ENCODE measurements at regions not wholly inside any gene's neighbourhood (a gene's known extent, or its start where the extent isn't known, plus 50 kb on each side); places are given as distances from the start of the nearest gene placed in this dataset.
"Not testable (repeated sequence)": the region's sequence is repeated elsewhere in the genome, so short reads cannot be mapped to it uniquely, and the experiment has no call there.

DNA sequence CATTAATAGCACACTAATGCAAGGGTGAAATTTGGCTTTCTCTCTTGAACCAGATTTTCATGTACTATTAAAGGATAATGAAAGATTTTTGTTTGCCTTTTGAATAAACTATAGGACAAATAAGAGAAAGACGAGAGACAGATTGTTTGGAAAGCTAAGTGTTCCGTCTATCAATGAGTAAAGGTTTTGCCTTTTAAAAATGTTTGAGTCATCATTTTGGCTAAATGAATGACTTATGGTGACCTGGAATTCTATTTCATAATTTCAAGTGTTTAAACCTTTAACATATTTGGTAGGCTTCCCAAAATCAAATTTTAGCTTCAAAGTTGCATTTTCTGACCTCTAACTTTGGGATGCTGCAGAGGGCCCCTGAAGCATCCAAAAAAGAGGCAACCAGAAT is 145.2 kb downstream of the SLC25A46 start:
- DNase-seq: no peak
- H3K4me1 ChIP-seq: no peaks in the 10 kb centered on the region

DNA sequence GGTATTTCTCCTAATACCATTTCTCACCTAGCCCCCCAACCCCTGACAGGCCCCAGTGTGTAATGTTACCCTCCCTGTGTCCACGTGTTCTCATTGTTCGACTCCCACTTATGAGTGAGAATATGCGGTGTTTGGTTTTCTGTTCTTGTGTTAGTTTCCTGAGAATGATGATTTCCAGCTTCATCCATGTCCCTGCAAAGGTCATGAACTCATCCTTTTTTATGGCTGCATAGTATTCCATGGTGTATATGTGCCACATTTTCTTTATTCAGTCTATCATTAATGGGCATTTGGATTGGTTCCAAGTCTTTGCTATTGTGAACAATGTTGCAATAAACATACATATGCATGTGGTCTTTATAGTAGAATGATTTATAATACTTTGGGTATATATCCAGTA is 148.4 kb downstream of the SLC25A46 start:
- DNase-seq; H3K36me3 ChIP-seq; H3K9me3 ChIP-seq (replicated peaks); H3K4me1 ChIP-seq; H3K27me3 ChIP-seq; H3K4me3 ChIP-seq; H3K27ac ChIP-seq: not testable (repeated sequence)

More for the DNA sequence above, 145.2 kb downstream of the SLC25A46 start:
- no peaks in the 10 kb centered on the region for H3K27me3 ChIP-seq
- no peaks in the 10 kb centered on the region for H3K36me3 ChIP-seq
- H3K4me3 ChIP-seq: no peak overlapping the region
- no peak overlapping the region for H3K27ac ChIP-seq
- no peaks in the 10 kb centered on the region for H3K9me3 ChIP-seq (replicated peaks)

DNA sequence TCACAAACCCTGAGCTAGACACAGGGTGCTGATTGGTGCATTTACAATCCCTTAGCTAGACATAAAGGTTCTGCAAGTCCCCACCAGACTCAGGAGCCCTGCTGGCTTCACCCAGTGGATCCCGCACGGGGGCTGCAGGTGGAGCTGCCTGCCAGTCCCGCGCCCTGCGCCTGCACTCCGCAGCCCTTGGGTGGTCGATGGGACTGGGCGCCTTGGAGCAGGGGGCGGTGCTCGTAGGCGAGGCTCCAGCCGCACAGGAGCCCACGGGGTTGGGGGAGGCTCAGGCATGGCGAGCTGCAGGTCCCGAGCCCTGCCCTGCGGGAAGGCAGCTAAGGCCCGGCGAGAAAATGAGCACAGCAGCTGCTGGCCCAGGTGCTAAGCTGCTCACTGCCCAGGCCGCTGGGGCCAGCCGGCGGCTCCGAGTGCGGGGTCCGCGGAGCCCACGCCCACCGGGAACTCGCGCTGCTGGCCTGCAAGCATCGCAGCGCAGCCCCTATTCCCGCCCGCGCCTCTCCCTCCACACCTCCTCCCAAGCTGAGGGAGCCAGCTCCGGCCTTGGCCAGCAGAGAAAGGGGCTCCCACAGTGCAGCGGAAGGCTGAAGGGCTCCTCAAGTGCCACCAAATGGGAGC is 155.2 kb downstream of the SLC25A46 start:
- H3K27me3 ChIP-seq; H3K9me3 ChIP-seq (replicated peaks); H3K36me3 ChIP-seq; H3K4me1 ChIP-seq; H3K4me3 ChIP-seq; DNase-seq; H3K27ac ChIP-seq: not testable (repeated sequence)

DNA sequence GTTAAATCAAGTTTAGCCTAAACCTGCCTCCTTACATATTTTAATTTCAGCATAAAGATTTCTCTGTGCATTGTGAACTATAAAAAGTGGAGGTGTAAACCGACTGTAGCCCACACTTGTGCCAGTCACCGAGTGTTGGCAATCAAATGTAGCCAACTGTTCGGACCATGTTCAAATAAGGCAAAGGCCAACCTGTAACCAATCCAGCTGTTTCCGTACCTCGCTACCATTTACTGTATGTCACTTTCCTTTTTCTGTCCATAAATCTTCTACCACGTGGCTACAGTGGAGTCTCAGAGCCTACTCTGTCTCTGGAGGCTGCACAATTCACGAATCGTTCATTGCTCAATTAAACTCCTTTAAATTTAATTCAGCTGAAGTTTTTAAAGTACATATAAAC is 156.0 kb downstream of the SLC25A46 start:
- no peak for DNase-seq
- Histone ChIP-seq H3K27me3 (no peaks in the 10 kb centered on the region), H3K27ac (no peak overlapping the region), H3K36me3 (no peaks in the 10 kb centered on the region), H3K4me1 (no peaks in the 10 kb centered on the region), H3K4me3 (no peak overlapping the region), H3K9me3 (replicated peaks) (no peaks in the 10 kb centered on the region)

DNA sequence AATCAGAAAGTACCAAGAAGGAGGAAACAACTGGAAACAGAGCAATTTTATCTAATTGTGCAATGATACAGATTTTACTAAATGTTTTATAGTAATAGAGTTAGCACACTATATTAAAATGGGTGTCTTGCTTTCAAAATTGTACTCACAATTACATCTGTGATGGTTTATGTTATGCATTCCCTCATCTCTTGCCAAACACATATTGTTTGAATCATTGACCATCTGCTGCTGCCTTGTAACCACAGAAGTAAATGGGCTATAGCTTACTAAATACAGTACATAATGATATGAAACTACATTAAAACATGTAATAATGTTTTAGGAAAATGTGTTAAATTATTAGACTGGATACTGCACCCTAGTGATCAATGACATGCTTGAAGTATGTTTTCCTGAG is 158.1 kb downstream of the SLC25A46 start:
- Histone ChIP-seq H3K9me3 (replicated peaks) (no peaks in the 10 kb centered on the region), H3K36me3 (no peaks in the 10 kb centered on the region), H3K27me3 (no peaks in the 10 kb centered on the region), H3K4me3 (no peak overlapping the region), H3K4me1 (no peaks in the 10 kb centered on the region), H3K27ac (no peak overlapping the region)
- no peak for DNase-seq

DNA sequence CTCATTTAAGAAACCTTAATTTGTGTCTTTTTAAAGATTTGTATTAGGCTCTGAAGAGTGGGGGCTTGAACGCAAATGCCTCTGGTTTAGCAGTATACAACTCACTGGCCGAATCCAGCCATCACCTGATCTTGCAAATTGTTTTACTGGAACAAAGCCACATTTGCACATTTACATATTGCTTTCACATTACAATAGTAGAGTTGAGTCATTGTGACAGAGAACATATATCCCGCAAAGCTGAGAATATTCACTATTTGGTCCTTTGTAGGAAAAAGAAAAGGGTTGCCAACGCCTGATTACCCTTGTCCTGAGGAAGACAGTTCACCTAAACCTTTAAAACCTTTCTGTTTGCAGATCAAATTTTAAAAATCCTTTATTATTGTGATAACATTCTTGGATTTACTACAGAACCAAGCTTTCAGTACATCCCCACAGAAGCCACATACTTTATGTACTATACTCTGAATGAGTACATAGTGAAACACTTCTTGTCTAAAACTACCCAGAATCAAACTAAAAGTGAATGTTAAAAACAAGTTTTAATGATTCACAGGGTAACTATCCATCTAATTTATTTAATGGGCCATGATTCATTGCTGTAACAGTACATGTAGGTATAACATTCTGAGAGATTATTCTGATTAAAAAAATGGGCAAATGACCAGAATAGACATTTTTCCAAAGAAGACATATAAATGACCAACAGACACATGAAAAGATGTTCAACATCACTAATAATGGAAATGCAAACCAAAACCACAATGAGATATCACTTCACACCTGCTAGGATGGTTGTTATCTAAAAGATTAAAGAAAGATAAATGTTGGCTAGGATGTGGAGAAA is 161.0 kb downstream of the SLC25A46 start:
- Histone ChIP-seq H3K4me3 (no peak overlapping the region), H3K27ac (no peak overlapping the region), H3K9me3 (replicated peaks) (no peaks in the 10 kb centered on the region), H3K27me3 (no peaks in the 10 kb centered on the region), H3K4me1 (no peaks in the 10 kb centered on the region), H3K36me3 (no peaks in the 10 kb centered on the region)
- no peak for DNase-seq

DNA sequence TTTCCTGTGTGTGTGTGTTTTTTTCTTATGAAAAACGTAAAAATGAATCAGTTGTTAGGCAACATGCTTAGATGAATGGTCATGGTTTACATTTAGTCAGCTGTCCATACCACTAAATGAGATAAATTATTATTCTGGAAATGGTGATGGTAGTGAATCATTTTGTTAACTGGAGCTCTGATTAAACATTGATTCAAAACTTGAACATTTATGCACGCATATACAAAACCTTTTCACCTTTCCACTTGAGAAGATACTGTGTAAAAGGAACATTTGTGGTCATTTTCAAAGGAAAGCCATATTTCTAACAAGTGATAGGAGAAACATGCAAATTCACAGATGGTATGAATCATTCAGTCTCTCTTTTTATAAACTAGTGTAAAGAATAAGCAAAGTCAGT is 162.0 kb downstream of the SLC25A46 start:
- Histone ChIP-seq H3K4me1 (no peaks in the 10 kb centered on the region), H3K4me3 (no peak overlapping the region), H3K27ac (no peak overlapping the region), H3K27me3 (no peaks in the 10 kb centered on the region), H3K36me3 (no peaks in the 10 kb centered on the region), H3K9me3 (replicated peaks) (no peaks in the 10 kb centered on the region)
- no peak for DNase-seq

DNA sequence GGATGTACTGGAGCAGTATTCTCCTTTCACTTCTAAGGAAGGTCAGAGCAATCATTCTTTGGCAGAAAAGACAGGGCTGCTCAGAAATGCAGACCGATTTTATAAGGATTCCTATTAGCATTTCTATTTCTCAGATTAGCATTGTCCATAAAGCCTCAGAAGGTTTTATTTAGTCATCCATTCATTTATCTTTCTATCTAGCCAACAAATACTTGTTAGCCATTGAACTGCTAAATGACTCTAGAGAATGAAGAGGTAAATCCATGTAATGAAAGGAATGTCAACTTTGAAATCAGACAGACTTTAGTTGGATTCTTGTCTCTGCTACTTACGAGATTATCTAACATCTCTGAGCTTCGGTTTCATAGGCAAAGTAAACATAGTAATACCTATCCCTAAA is 165.2 kb downstream of the SLC25A46 start:
- H3K4me1 ChIP-seq: no peaks in the 10 kb centered on the region
- no peak overlapping the region for H3K4me3 ChIP-seq
- DNase-seq: no peak
- H3K27me3 ChIP-seq: no peaks in the 10 kb centered on the region
- H3K27ac ChIP-seq: no peak overlapping the region
- no peaks in the 10 kb centered on the region for H3K36me3 ChIP-seq
- no peaks in the 10 kb centered on the region for H3K9me3 ChIP-seq (replicated peaks)

DNA sequence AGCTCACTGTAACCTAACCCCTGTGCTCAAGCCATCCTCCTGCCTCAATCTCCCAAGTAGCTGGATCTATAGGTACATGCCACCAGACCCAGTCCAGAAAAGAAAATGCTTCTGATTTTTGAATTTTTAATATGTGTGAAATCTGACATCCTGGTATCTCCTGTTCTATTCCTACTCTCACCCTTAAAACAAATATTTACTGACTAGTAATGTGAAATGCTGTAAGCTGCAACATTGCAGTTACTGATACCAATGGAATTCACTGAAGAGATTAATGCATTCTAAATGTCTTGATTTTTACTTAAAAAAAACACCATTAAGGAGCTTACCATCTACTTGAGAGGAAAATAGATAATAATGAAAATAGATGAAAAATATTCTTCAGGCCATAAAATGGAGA is 162.7 kb upstream of the TSLP start:
- Histone ChIP-seq H3K36me3 (no peaks in the 10 kb centered on the region), H3K27ac (no peak overlapping the region), H3K4me3 (no peak overlapping the region), H3K9me3 (replicated peaks) (no peaks in the 10 kb centered on the region), H3K27me3 (no peaks in the 10 kb centered on the region), H3K4me1 (no peaks in the 10 kb centered on the region)
- no peak for DNase-seq

DNA sequence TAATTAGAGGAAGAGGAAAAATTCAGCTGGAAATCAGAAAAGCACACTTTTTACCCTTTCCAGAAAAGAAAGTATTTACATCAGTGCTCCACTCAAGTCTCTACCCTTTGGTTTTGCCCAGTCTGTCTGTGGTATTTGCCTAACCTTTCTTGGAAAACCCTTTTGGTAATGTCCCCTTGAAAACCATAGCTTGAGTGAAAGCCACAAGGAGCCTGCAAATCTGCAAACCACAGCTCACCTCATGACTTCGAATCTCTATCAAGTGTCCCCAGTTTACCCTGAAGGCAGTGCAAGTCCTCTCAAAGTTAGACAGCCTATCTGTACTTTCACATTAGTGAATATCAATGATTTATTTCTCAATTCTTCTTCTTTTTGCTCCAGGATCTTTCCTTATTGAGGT is 162.1 kb upstream of the TSLP start:
- H3K36me3 ChIP-seq: no peaks in the 10 kb centered on the region
- no peak for DNase-seq
- H3K27ac ChIP-seq: no peak overlapping the region

DNA sequence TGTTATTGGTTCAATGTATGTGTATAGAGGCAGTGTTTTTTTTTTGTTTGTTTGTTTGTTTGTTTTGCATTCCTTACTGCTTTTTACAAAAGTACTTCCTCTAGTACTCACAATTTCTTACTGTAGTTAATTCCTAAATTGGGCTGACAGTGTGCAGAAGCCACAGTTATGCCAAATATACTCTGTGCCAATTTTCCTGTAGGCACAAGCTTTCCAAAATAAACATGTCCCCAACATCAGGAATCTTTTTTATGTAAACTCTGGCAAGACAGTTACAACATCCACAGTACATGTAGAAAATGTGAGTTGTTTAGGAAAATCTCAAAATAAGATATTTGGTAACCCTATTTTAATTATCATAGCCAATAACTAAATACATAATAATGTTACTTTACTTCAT is 161.6 kb upstream of the TSLP start:
- no peak overlapping the region for H3K27ac ChIP-seq
- no peaks in the 10 kb centered on the region for H3K4me1 ChIP-seq
- DNase-seq: no peak

More for the DNA sequence above, 162.1 kb upstream of the TSLP start:
- H3K9me3 ChIP-seq (replicated peaks): no peaks in the 10 kb centered on the region
- no peaks in the 10 kb centered on the region for H3K27me3 ChIP-seq
- H3K4me1 ChIP-seq: no peaks in the 10 kb centered on the region
- H3K4me3 ChIP-seq: no peak overlapping the region

DNA sequence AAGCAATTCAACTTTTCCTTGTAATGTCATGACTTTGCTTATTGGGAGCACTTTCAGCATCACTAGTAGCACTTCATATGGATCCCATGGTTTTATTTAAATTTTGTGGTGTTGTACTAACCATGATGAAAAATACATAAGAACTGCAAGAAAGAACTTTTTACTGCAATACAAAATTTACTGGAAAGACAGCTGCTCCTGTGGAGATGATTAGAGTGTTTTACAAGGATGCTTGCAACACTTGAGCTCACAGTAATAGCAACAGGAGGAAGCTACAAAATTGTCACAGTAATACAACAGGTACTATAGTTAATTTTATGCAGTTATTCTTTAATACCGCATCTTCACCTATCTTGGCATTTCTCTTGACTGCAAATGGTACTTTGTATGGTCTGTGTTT is 158.3 kb upstream of the TSLP start:
- H3K27me3 ChIP-seq: no peaks in the 10 kb centered on the region
- peaks cover 15% of the 10 kb centered on the region; the same call in 1 of the 2 replicates for H3K4me1 ChIP-seq
- H3K9me3 ChIP-seq (replicated peaks): no peaks in the 10 kb centered on the region
- no peaks in the 10 kb centered on the region for H3K36me3 ChIP-seq
- no peak overlapping the region for H3K4me3 ChIP-seq
- H3K27ac ChIP-seq: no peak overlapping the region
- DNase-seq: no peak

More for the DNA sequence above, 161.6 kb upstream of the TSLP start:
- Histone ChIP-seq H3K27me3 (no peaks in the 10 kb centered on the region), H3K9me3 (replicated peaks) (no peaks in the 10 kb centered on the region), H3K36me3 (no peaks in the 10 kb centered on the region), H3K4me3 (no peak overlapping the region)

DNA sequence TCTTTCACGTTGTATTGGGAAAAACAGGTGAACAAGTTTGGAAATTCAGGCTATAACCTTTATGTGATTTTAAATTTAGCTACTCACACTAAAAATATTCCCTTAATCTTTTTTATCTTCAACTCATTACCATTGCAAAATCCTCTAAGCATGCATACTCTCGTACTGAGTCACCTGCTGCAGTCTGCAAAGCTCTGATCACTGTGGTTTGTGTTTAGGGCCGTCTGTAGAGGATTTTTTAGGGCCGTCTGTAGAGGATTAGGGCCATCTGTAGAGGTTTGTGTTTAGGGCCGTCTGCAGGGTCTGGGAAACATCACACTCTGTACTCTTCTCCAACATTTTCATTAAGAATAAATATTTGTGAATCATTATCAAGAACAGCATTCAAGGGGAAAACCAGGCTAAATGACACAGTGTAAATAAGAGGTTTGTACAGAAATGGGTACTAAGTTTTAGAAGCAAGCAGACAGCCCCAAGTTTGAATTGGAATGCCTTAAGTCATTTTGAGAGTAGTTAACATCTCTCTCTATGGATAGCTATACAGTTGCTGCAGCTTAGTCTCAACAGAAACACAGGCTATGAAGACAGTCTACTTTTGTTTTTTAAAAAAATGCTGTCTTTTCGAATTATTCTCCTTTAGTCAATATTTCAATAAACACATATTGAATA is 155.0 kb upstream of the TSLP start:
- Histone ChIP-seq H3K4me3 (no peak overlapping the region), H3K27ac (no peak overlapping the region), H3K9me3 (replicated peaks) (no peaks in the 10 kb centered on the region), H3K36me3 (no peaks in the 10 kb centered on the region), H3K4me1 (peaks cover 26% of the 10 kb centered on the region), H3K27me3 (no peaks in the 10 kb centered on the region)
- DNase-seq: peak; percentile 32 to 59

DNA sequence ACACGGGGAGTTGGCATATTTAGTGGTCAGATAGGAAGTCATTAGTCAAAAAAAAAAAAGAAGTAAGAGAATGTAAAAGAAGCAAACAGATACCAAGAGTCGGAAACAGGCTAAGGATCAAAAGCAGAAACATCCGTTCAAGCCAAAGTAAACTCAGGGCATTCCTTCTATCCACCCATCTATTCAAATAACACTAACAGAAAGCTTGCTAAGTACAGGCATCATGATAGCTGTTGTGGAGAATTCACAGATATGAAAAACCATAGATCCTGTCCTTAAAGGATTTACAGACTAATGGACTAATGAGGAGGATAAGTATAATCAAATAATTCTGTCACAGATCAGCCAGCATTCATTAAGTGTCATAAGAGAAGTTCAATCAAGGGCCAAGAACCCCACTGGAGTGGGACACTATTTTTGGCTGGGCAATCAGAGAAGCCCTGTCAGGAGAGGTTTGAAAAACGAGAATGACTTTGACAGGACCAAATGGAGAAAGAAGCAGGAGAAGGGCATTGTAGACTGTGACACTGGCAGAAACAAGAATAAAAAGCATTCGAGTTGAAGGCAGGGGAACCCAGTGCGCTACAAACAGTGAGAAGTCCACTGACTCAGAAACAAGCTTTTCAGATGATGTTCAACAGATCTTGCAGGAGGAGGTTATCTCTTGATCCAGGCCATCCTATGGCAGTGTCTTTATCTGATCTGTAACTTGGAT is 154.2 kb upstream of the TSLP start:
- no peak overlapping the region for H3K27ac ChIP-seq

DNA sequence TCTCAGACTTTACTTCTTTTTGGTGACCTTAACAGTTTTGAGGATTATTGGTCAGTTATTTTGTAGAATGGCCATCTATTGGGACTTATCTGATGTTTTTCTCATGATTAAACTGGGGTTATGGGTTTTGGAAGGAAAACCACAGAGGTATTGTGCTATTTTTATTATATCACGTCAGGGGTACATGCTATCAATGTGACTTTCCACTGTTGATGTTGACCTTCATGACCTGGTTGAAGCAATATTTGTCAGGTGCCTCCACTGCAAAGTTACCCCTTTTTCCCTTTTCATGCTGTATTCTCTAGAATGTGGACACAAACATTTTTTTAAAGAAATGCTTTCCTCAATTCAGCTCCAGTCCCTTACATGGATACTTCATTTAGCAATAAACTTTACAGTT is 152.8 kb upstream of the TSLP start:
- Histone ChIP-seq H3K27me3 (no peaks in the 10 kb centered on the region), H3K4me3 (no peak overlapping the region), H3K9me3 (replicated peaks) (no peaks in the 10 kb centered on the region), H3K36me3 (no peaks in the 10 kb centered on the region), H3K4me1 (peaks cover 26% of the 10 kb centered on the region), H3K27ac (no peak overlapping the region)
- DNase-seq: no peak

More for the DNA sequence above, 154.2 kb upstream of the TSLP start:
- Histone ChIP-seq H3K9me3 (replicated peaks) (no peaks in the 10 kb centered on the region), H3K4me3 (no peak overlapping the region), H3K4me1 (peaks cover 26% of the 10 kb centered on the region), H3K36me3 (no peaks in the 10 kb centered on the region), H3K27me3 (no peaks in the 10 kb centered on the region)
- no peak for DNase-seq

Data from SJCRH30 (cell line).